GM21423 (cell line): ENCODE measurements at regions not wholly inside any gene's neighbourhood (a gene's known extent, or its start where the extent isn't known, plus 50 kb on each side); places are given as distances from the start of the nearest gene placed in this dataset.
"Not testable (repeated sequence)": the region's sequence is repeated elsewhere in the genome, so short reads cannot be mapped to it uniquely, and the experiment has no call there.

Source experiments
- ATAC-seq: cut with Tn5 transposase; IDR thresholded peaks from one replicate; pipeline ENCODE4 v1.9.1; 2021; ENCODE audit warnings: mild to moderate bottlenecking, moderate library complexity; ENCODE audit not compliant: unreplicated experiment

DNA sequence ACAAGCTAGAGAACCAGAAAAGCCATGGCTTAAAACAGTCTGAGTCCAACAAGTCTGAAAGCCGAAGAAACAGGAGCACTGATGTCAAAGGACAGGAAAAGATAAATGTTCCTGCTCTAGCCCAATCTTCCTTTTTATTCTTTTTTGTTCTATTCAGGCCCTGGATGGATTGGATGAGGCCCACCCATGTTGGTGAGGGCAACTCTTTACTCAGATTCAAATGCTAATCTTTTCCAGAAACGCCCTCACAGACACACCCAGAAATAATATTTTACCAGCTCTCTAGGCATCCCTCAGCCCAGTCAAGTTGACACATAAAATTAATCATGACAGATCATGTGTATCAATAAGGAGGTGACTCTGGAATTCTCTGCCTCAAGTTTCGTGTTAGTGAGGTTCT is 1002.7 kb downstream of the STPG2 start:
- ATAC-seq = no peak

DNA sequence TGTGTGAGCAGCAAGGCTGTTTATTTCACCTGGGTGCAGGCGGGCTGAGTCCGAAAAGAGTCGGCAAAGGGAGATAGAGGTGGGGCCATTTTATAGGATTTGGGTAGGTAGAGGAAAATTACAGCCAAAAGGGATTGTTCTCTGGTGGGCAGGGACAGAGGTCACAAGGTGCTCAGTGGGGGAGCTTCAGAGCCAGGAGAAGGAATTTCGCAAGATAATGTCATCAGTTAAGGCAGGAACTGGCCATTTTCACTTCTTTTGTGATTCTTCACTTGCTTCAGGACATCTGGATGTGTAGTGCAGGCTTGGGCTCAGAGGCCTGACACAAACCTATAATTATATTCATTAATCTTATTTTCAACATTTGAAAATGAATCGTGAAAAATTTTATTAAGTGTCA is 1001.9 kb downstream of the STPG2 start:
- ATAC-seq = not testable (repeated sequence)

DNA sequence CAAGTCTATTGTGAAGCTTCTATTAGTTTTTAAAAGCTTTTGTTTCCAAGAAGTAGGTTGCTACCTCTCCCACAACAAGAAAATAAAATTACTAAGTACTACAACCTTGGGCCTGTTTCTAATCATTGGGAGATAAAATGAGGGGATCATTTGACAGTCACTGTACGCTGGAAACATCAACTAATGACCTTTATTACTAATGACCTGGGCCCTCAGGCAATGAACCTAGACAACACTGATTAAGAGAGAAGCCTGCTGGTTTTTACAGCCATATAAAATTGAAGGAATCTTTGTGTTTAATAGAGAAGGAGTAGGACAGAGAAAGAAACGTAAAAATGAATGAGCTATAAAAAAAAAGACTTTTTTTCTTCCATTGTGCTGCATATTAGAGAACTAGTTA is 1000.9 kb downstream of the STPG2 start:
- ATAC-seq = no peak

DNA sequence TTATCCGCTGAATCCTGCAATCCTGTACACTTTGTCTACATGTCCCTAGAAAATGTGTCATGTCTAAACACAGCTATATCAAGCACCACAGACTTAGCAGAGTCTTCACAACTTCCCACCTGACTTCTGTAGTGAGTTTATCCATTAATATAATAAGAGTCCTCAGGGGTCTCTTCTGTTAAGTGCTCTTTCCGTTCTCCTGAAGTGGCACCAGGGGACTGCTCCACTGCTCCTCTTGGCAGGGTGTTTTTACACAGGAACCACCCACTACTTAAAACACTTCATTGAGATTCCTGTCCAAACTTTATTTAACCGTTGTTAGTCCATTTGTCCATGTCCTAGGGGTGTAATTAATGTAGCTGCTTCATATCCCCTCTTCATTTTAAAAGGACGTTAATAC is 1000.4 kb downstream of the STPG2 start:
- no peak for ATAC-seq

DNA sequence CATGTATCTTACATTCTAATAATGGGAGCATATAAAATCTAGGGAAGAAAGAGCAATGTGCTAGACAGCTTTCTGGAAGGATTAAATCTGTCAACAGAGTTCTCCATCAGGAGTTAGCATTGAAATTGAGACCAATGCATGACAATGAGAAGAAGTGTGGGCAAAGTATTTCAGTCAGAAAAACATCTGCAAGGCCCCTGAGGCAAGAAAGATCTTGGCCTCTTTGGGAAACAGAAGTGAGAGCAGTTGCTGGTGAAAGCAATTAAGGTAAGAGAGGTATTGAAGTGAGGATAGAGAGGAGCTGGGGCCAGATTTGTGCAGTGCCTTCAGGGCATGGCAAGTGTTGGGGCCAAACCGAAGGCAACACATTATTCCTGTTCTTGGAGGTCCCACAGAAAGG is 999.1 kb downstream of the STPG2 start:
- ATAC-seq = no peak

DNA sequence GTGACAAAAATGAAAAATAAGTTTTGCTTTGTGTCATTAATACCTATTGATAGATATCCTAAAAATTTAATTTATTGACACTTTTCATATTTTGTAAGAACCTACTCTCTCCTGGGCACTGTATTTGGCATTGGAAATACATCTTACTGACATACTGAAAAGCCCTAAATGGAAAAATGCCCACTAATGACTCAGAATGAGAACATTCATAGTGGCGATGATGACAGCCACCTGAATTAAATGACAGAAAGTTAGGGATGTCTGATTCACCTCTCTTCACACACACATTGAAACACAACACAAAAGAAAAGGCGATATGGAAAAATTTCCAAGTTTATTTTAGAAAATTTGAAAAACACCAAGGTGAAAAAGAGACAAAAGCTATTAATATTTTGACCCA is 992.3 kb downstream of the STPG2 start:
- ATAC-seq = no peak

DNA sequence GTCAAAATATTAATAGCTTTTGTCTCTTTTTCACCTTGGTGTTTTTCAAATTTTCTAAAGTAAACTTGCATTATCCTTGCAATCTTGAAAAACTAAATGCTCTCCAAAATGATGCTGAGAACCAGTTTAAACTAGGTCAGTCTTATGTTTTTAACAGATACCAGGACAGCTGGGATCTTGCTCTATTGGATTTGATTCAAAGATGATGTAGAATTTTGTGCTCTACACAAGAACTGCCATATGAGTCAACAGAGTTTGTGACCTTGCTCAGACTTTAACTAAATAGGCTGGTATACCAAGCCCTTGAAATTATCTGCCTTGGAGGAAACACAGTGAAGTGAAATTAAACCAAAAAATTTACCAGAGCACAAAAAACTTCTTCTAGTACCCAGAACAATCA is 991.1 kb downstream of the STPG2 start:
- no peak for ATAC-seq

GRCh38 chr4:97153042-97153441 is 990.2 kb downstream of the STPG2 start:
- ATAC-seq = no peak

- ATAC-seq = no peak
These were observed 983.7 kb downstream of the STPG2 start for GRCh38 chr4:97159625-97160024.

- ATAC-seq = no peak
These were observed 958.0 kb downstream of the STPG2 start for GRCh38 chr4:97185233-97185632.

DNA sequence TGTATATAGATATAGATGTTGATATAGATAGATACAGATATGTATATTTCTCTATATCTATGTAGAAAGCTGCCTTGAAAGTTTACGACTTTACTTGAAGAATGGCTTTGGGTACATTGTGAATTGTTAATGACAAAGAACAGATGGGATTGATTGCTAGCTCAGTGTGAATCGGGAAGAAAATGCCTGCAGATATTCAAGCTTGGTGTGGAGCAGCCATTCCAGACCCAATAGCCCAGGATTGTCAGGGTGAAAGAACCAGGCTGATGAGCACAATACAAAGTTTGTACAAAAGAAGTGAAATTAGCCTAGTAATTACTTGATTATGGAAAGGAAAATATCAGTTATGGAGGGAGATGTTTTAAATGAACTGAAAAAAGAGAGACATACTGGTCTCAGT is 946.2 kb downstream of the STPG2 start:
- ATAC-seq = no peak

- no peak for ATAC-seq
These were observed 934.5 kb downstream of the STPG2 start for GRCh38 chr4:97208749-97209148.

GRCh38 chr4:97215409-97215941 is 927.8 kb downstream of the STPG2 start:
- ATAC-seq = no peak

DNA sequence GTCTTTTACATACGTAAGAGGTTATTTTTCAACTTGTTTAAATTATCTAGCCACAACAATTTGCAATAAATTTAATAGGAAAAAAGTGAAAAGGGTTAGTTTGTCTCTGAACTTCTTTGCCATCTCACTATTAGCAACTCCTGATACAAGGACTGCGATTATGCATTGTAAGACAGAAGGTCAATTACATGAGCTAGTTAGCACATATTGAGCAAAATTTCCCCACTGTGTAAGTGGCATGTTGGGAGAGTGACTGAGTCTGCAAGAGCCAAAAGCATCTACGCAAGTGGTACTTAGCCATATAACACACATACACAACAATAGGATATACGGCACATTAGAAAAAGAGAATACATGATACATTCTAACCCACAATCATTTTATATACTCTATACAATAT is 927.2 kb downstream of the STPG2 start:
- no peak for ATAC-seq

GRCh38 chr4:97235521-97235920 is 907.8 kb downstream of the STPG2 start:
- no peak for ATAC-seq

- no peak for ATAC-seq
These were observed 904.2 kb downstream of the STPG2 start for GRCh38 chr4:97238956-97239666.

DNA sequence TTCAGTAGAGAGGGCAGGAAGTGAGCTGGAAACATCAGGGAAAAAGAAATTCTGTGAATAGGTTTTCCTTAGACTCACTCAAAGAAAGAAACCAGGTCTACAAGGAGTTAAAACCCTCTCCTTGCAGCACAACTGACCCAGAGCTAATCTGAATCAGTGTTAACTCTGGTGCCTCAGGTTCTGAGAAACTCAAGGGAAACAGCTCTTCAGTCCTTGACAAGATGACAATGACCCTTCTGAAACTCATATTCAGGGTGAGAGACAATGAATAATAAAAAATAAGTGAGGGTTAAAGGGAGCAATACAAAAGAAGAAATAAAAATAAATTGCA is 903.6 kb downstream of the STPG2 start:
- no peak for ATAC-seq

GRCh38 chr4:97252615-97253154 is 890.6 kb downstream of the STPG2 start:
- no peak for ATAC-seq

DNA sequence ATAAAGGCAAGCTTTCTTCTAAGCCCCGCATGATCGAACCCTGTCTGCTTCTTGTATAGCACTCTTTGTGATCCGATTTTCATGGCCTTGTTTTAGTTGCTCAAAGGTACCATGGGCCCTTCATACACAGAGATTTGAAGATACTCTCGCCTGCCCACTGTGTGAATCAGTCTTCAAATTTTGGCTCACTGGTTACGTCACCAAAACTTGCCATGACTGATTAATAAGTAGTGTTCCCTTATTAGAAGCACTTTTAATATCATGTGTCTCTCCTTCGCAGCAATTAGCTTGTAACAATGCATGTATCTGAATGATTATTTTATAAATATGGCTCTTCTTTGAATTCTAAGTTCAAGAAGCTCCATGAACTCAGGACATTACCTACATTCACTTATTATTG is 880.5 kb downstream of the STPG2 start:
- ATAC-seq = no peak

DNA sequence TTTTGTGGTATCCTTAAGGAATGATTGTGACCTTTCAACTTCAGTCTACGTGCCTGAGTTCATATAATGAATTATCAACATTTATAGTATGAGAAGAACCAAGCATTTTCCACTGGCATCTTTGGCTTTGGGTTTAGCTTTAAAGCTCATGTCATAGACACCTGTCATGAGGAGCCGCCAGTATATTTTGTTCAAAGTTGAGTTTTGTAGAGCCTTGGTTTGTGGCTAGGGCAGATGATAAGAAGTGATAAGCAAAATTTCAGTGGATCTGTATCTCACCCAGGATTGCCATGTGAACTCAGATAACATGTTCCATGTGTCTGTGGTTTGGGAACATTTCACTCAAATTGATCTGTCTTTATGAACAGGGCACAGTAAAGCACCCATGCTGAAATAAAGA is 873.2 kb downstream of the STPG2 start:
- ATAC-seq = no peak

- ATAC-seq = no peak
These were observed 863.9 kb downstream of the STPG2 start for GRCh38 chr4:97279391-97279790.

- ATAC-seq = no peak
These were observed 842.7 kb downstream of the STPG2 start for GRCh38 chr4:97300561-97300960.

DNA sequence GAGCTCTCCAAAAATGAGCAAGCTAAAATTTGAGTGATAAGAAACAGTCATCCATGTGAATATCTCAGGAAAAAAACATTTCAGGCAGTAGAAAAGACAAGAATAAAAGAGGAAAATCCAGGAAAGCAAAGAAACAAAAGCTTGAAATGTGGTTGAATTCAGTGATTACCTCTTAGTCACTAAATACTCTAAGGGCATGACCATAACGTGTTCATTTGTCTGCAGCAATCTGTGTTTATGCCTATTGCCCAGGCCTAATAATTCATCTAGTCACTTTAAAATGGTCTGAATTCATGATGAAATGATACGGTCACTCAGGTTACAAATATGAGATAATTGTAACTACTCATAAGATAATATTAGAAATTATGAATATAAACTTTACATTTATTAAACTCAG is 837.9 kb downstream of the STPG2 start:
- ATAC-seq = no peak
